ENCODE measurements at regions not wholly inside any gene's neighbourhood (a gene's known extent, or its start where the extent isn't known, plus 50 kb on each side); places are given as distances from the start of the nearest gene placed in this dataset.

- Histone ChIP-seq H3K9me2 (replicated peaks; ENCODE audit: insufficient read depth, low read length) (no peaks in the 10 kb centered on the region), H2AFZ (ENCODE audit: low read length) (no peak overlapping the region), H3K79me2 (ENCODE audit: low read length) (no peaks in the 10 kb centered on the region), H3K27ac (ENCODE audit: low read length) (no peak overlapping the region), H3K4me1 (ENCODE audit: low read length) (no peaks in the 10 kb centered on the region), H3K4me2 (ENCODE audit: low read depth, low read length) (no peak overlapping the region), H3K27me3 (replicated peaks; ENCODE audit: insufficient read depth, low read length) (no peaks in the 10 kb centered on the region), H3F3A (ENCODE audit: insufficient read depth, low read length) (no peaks in the 10 kb centered on the region), H3K4me3 (ENCODE audit: low read length) (no peak overlapping the region), H4K20me1 (ENCODE audit: insufficient read depth, low read length) (no peaks in the 10 kb centered on the region), H3K9ac (ENCODE audit: low read length) (no peak overlapping the region), H3K9me3 (replicated peaks; ENCODE audit: insufficient read depth, low read length) (no peaks in the 10 kb centered on the region), H3K36me3 (replicated peaks; ENCODE audit: insufficient read depth, low read length) (no peaks in the 10 kb centered on the region)
- no peak for DNase-seq
- TF ChIP-seq EZH2 (optimal IDR thresholded peaks at IDR 0.05; ENCODE audit: low read depth, low read length): no peak
- no peak for TF ChIP-seq EZH2phosphoT487 (IDR thresholded peaks at IDR 0.05; ENCODE audit: low read length)
- TF ChIP-seq CTCF (IDR thresholded peaks at IDR 0.05; ENCODE audit: low read length): no peak
These were observed 447.0 kb downstream of the KIF4B start for GRCh38 chr5:155460501-155460931.

- Histone ChIP-seq H3K4me3 (ENCODE audit: low read length) (no peak overlapping the region), H3K27ac (ENCODE audit: low read length) (no peak overlapping the region), H3K4me1 (ENCODE audit: low read length) (no peaks in the 10 kb centered on the region), H3K9ac (ENCODE audit: low read length) (no peak overlapping the region), H3F3A (ENCODE audit: insufficient read depth, low read length) (no peaks in the 10 kb centered on the region), H4K20me1 (ENCODE audit: insufficient read depth, low read length) (no peaks in the 10 kb centered on the region), H3K9me3 (replicated peaks; ENCODE audit: insufficient read depth, low read length) (no peaks in the 10 kb centered on the region), H3K9me2 (replicated peaks; ENCODE audit: insufficient read depth, low read length) (no peaks in the 10 kb centered on the region), H3K27me3 (replicated peaks; ENCODE audit: insufficient read depth, low read length) (no peaks in the 10 kb centered on the region), H3K36me3 (replicated peaks; ENCODE audit: insufficient read depth, low read length) (no peaks in the 10 kb centered on the region), H2AFZ (ENCODE audit: low read length) (no peak overlapping the region), H3K79me2 (ENCODE audit: low read length) (no peaks in the 10 kb centered on the region), H3K4me2 (ENCODE audit: low read depth, low read length) (no peak overlapping the region)
- TF ChIP-seq CTCF (IDR thresholded peaks at IDR 0.05; ENCODE audit: low read length) (no peak), EZH2phosphoT487 (IDR thresholded peaks at IDR 0.05; ENCODE audit: low read length) (no peak), EZH2 (optimal IDR thresholded peaks at IDR 0.05; ENCODE audit: low read depth, low read length) (no peak)
- DNase-seq: no peak
These were observed 447.7 kb downstream of the KIF4B start for GRCh38 chr5:155461304-155461703.

GRCh38 chr5:155466851-155467250, 453.3 kb downstream of the KIF4B start:
- Histone ChIP-seq H3K27me3 (replicated peaks; ENCODE audit: insufficient read depth, low read length) (no peaks in the 10 kb centered on the region), H3F3A (ENCODE audit: insufficient read depth, low read length) (no peaks in the 10 kb centered on the region), H3K9me3 (replicated peaks; ENCODE audit: insufficient read depth, low read length) (no peaks in the 10 kb centered on the region), H3K79me2 (ENCODE audit: low read length) (no peaks in the 10 kb centered on the region), H4K20me1 (ENCODE audit: insufficient read depth, low read length) (no peaks in the 10 kb centered on the region), H3K36me3 (replicated peaks; ENCODE audit: insufficient read depth, low read length) (no peaks in the 10 kb centered on the region), H2AFZ (ENCODE audit: low read length) (no peak overlapping the region), H3K27ac (ENCODE audit: low read length) (no peak overlapping the region), H3K9ac (ENCODE audit: low read length) (no peak overlapping the region), H3K4me1 (ENCODE audit: low read length) (no peaks in the 10 kb centered on the region), H3K4me3 (ENCODE audit: low read length) (no peak overlapping the region), H3K9me2 (replicated peaks; ENCODE audit: insufficient read depth, low read length) (no peaks in the 10 kb centered on the region), H3K4me2 (ENCODE audit: low read depth, low read length) (no peak overlapping the region)
- TF ChIP-seq EZH2phosphoT487 (IDR thresholded peaks at IDR 0.05; ENCODE audit: low read length) (no peak), CTCF (IDR thresholded peaks at IDR 0.05; ENCODE audit: low read length) (no peak), EZH2 (optimal IDR thresholded peaks at IDR 0.05; ENCODE audit: low read depth, low read length) (no peak)
- DNase-seq: no peak

Data from MM.1S (cell line).